Astrocyte (in vitro differentiated cells and primary cell): ENCODE measurements at regions not wholly inside any gene's neighbourhood (a gene's known extent, or its start where the extent isn't known, plus 50 kb on each side); places are given as distances from the start of the nearest gene placed in this dataset.

ENCODE experiments used
- EZH2 ChIP-seq: IDR thresholded peaks from 2 replicates; pipeline ENCODE4 v1.6.1; 2012; ENCODE audit warnings: mild to moderate bottlenecking, low read length, inconsistent platforms; ENCODE audit not compliant: insufficient read depth
- TF ChIP-seq, protein P1 (sequence below): IDR thresholded peaks from 2 replicates; pipeline ENCODE4 v1.5.1; 2011; ENCODE audit warnings: low read depth, mild to moderate bottlenecking, inconsistent platforms, low read length, moderate library complexity; ENCODE audit not compliant: insufficient read depth

DNA sequence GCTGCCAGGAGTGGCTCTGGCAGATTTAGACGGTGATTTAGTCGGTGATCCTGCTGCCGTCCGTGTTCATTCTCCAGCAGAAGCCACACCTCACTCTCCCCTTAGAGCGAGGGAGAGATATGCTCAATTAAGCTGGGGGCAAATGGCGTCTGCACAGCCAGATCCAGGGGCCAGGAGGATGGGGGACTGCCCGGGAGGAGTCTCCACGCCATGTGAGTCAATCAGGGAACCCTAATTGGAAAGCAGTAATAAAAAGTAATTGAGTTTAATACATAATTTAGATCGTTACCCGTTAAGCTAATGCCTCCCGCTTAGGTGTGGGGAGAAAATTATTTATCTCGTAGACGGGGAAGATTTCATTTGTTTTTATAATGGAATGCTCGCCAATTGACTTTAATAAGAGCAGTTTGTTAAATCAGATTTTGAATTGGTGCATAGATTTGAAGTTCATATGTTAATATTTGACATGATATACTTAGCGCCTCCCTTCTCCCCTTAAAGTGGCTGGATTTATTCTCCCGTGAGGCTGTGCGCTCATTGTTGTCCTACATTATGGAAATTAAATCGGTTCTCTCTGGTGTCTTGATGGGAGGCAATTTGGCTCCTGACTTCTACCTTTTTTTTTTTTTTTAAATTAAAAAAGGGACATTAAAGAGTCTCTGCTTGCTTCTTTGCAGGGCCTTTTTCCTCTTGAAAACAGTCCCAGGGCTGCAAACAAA is 104.9 kb upstream of the C14orf180 start:
- TF ChIP-seq, protein P1, sequence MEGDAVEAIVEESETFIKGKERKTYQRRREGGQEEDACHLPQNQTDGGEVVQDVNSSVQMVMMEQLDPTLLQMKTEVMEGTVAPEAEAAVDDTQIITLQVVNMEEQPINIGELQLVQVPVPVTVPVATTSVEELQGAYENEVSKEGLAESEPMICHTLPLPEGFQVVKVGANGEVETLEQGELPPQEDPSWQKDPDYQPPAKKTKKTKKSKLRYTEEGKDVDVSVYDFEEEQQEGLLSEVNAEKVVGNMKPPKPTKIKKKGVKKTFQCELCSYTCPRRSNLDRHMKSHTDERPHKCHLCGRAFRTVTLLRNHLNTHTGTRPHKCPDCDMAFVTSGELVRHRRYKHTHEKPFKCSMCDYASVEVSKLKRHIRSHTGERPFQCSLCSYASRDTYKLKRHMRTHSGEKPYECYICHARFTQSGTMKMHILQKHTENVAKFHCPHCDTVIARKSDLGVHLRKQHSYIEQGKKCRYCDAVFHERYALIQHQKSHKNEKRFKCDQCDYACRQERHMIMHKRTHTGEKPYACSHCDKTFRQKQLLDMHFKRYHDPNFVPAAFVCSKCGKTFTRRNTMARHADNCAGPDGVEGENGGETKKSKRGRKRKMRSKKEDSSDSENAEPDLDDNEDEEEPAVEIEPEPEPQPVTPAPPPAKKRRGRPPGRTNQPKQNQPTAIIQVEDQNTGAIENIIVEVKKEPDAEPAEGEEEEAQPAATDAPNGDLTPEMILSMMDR = no peak
- TF ChIP-seq EZH2 = no peak
